Stimulated activated CD4-positive, alpha-beta T cell treated with anti-CD3 and anti-CD28 coated beads, Interleukin-2, amount 100 ng/mL, for 24 hours (primary cell): ENCODE measurements at regions not wholly inside any gene's neighbourhood (a gene's known extent, or its start where the extent isn't known, plus 50 kb on each side); places are given as distances from the start of the nearest gene placed in this dataset.

Source experiments
- DNase-seq, 2 donors: peaks; one replicate each; pipeline ENCODE4 v3.0.0-alpha.2; 2020

DNA sequence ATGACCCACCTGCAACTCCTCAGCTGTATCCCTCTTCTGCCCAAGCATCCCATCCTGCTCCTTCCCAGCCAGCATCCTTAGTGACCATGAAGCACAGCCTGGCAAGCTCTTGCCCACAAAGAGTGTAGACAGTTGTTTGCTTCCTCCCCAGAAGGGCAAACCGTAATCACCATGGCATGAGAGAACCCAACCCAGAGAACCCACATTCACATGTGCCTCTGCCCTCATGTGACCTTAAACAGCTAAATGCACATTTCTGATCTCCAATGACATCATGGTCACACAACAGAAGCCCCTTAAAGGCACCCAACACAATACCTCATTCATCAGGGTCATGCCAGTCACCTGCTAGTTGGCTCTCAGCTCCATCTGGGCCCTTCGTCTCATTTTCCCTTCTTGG lies 162.8 kb upstream of the CDYL start:
- DNase-seq, result no peak

DNA sequence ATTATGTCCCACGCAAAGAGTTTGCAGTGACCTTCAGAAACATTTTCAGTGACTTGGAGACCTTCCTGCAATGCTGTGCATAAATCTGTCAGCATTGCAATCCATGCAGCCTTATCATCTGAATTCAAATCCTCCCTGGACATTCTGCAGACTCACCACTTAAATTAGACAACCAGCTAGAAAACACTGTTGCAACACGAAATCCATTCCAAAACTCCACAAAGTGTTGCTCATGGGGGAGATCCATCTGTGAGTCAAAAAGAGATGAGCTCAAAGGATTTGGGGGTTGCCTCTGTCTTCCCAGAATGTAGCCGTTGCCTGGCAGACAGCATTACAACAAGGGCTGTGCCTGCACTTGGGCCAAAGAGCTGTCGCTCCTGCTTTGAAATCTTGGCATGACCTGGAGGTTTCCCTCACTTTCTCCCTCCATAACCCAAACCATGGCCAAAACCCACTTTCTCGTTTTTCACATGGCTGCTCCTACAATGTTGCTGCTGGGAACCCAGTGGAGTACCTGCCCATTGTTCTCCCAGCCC lies 163.5 kb upstream of the CDYL start:
- no peak for DNase-seq

DNA sequence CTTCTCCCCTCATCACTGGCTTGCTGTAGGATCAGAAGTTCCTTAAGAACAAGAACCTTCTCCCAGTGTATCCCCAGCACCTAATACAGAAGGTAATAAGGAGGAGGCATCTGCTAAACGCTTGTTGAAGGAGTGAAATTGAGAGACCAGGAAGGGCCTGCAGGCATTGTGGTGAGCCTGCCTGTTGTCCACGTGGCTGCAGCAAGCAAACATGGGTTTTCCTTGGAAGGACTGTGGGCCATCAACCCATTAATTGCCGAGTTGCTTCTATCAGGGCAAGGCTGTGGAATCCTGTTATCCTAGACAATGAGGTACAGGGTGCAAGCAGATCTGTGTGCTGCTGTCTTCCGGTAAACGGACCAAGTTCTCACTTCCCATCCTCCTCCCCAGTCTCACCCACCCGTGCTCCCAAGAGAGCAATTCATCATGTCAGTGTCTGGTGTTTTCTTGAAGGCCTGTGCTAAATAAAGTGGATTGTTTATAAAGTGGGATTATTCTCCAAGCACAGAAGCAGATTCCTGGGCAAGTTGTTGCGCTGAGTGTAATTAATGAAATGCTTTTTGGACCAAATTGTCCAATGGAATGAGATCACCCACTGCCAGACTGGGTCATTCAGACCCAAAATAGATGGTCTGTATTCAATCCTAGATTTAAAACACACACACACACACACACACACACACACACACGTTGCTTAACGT lies 164.6 kb upstream of the CDYL start:
- no peak for DNase-seq

DNA sequence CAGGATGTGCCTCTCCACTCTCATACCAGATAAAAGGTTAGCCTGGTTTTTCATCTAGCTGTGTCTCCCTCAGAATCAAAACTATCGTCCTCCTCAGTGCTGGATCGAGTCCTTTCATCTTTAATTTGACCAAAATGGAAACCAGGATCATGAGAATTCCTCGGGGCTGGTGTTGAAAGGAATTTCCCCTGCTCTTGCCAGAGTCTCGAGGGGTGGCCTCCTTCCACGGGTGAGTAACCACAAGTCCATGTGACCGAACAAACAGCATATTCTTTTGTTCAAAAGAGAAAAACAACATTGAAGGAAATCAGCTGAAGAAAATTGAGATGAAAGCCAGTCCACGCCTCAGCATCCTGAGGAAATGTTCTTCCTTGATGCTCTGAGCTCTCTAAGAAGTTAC lies 165.9 kb upstream of the CDYL start:
- no peak for DNase-seq

DNA sequence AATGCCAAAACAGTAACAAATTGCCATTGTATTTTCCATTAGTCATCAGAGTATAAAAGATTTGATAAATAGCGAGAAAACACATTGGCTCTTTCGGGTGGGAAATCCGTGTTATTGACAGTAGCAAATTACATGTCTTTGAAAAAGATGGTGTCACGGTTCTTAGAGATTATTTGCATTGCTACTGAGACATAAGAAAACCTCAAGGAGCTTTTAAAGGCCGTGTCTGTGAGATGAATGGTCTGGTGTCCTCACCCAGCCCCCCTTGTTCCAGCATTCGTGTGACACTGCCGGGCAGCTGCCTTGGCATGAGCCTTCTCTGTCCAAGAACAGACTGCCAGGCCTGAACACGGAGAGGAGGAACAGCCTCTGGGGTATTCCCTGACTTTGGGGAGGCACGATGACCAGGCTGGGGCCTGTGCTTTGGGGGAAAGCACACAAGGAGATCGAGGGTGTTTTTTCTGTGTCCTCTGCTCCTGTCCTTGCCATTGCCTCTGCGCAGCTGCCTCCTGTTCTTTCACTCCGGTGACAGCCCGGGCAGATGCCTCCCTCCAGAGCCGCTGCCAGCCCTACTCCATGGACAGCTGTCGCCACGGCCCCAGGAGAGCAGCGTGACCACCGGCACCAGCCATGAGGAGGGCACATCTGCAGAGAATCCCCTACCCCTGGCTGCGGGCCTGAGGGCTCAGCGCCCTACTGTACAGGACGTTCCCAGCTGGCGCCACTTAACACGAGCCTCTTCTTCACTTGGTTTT lies 167.7 kb upstream of the CDYL start:
- no peak for DNase-seq

DNA sequence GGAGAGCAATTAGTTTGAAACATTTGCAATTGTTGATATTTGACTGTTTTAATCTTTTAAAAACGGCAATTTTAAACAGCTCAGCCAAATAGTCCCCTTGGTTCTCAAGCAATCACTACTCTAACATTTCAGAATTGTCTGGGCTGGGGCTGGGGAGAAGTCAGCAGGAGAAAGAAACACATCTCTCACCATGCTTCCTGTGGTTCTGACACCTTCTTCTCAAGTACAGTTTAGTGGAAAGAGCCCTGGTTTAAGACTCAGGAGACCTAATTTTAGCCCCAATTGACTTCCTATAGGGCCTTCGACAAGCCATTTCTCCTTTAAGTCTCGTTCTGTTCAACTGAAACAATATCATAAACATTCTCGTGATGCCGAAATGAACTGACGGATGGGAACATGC lies 168.4 kb upstream of the CDYL start:
- DNase-seq, result no peak

DNA sequence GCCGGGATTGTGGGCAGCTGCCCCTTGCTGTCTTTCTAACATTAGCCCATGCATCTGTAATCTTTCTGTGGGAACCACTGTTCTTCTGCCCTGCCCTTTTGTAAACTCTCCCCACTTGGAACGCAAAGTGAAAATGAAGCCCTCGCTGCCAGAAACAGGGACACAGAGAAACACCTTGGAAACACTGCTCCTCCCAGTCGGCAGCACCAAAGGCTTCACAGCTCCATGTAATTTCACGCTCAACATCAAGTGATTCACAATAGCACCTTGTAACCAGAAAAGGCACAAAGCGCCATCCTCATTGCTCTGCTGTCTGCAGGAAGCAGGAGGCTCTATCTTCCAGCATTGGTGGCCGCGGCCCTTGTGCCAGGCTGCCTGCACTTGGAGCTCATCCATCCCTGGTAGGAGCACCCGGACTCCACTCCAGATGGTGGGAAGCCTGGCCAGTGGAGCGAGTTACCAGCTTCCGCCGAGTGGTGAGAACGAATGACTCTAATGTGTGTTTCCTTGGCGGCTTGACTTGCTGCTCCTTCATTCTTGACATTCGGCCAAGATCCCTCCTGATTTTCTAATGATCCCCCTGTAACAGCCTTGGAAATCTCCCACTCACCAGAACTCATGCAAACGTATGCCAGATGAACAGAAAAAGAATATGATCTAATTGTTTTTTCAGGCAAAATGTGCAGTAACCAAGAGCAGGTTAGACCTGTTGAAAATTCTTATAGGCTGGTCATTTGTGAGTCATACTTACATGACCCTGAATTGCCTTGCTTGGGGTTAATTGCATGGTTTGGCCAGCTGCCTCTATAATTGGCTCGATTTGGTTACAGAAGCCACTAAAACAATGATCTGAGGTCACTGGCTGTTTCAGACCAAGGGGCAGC lies 169.1 kb upstream of the CDYL start:
- DNase-seq, result no peak

DNA sequence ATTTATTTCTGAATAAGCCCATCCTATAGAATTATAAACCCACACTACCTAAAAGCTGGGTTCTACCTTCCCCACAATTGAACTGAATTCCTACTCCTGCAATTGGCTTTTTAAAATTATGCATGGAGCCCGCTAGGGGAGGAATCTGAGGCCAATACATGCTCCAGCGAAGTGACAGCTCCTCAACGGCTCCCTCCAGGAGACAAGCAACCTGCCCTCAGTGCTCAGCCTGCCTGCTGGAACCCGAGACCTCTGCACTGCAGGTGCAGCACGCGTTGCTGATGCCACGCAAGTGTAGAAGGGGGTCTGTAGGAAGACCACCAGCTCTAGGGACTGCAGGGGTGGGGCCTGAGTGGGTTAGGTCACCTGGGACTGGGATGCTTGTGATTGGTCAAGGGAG lies 170.2 kb upstream of the CDYL start:
- DNase-seq, result no peak

DNA sequence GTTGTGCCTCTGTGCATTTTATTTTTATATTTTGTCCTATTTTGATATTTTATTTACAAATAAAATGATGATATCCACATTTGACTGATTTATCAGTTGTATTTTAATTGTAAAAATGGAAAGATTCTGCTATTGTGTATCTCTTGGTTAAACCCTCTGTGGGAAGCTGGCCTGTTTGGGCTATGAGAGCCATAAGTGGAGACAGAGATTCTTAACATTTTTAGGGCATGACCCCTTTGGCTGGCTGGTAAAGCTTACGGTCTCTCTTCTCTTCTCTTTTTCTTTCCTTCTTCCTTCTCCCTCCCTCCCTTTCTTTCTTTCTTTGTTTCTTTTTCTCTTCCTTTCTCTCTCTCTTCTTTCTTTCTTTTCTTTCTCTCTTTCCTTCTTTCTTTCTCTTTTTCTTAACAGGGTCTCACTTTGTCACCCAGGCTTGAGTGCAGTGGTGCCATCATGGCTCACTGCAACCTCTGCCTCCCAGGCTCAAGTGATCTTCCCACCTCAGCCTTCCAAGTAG lies 172.3 kb upstream of the CDYL start:
- DNase-seq, result no peak

DNA sequence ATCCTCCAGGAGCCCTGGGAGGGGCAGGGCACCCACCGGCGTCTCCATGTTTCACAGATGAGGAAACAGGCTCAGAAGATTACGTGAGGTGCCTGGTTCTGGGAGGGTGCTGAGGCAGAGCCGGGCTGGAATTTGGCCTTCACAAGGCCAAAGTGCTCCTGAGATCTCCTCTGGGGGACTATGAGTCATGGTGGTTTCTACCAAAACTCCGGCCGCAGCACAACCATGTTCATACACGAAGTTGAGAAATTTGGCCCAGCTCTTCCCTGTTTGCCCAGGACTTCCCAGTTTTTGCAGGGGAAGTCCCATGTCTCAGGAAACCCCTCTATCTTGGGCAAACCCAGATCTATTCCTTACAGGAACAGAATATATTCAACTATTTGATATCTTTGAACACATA lies 172.9 kb upstream of the CDYL start:
- no peak for DNase-seq

DNA sequence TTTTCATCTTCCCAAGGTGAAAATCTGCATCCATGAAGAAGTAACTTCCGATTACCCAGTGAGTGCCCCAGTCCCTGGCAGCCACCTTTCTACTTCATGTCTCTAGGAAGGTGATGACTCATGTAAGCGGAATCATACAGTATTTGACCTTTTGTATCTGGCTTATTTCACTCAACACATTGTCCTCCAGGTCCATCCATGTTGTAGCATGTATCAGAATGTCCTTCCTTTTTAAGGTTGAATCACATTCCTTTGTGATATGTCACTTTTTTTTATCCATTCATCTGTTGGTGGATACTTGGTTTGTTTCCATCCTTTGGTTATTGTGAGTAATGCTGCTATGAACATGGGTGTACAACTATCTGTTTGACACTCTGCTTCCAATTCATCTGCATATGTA lies 176.3 kb upstream of the CDYL start:
- DNase-seq, result no peak

DNA sequence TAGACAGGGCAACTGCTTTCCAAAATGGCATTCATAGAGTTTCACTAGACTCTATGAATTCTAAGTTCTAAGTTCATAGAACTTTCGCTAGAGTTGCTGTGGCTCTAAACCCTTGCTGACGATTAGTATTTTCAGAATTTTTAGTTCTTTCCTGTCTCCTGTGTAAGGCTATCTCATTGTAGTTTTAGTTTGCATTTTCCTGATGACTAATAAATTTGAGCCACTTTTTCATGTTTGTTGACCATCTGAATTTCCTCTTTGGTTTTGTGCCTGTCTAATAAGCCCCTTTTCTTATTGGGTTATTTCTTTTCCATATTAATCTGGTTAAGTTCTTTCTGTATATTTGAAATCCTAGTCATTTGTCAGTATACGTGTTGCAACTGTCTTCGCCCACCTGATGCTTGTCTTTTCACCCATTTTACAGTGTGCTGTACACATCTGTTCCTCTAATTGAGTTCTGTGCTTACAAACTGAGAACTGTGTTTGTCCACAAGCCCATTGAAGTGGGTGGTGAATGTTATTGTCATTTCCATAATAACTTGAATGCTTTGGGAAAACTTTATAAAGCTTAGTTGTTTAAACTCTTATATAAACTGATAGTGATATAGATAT lies 177.7 kb upstream of the CDYL start:
- no peak for DNase-seq

DNA sequence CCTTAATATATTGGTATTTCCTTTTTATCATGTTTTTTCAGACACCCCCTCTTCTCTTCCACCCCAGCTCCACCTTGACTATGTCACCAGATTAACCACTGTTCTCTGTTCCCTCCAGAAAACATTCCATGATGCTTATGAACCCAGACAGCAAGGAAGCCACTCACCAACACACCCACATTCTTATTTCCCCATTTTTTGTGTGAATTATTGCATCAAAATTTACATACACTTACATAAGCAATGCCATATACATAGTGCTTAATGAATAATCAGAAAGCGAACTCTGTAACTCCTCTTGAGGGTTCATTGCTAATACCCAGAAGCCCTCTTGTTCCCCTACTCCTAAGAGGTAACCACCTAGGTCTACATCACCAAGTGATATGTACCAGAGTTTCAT lies 182.3 kb upstream of the CDYL start:
- no peak for DNase-seq

DNA sequence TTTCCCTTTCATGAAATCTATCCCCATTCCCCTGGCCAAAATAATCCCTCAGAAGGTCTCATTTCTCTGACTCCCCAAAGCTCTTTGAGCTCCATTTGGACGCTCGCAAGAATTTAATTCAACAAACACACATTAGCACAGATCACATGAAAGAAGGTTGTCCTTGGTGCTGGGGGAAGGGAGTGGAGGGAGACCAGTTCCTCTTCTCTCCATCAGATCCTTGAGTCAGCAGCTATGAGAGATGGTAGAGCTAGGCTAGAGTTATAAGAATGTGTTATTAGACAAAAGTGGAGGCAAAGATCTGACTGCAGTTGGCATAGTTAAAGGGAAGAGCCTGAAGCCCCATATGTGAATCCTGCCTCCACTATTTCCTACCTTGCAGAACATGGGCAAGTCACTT lies 184.2 kb upstream of the CDYL start:
- no peak for DNase-seq

DNA sequence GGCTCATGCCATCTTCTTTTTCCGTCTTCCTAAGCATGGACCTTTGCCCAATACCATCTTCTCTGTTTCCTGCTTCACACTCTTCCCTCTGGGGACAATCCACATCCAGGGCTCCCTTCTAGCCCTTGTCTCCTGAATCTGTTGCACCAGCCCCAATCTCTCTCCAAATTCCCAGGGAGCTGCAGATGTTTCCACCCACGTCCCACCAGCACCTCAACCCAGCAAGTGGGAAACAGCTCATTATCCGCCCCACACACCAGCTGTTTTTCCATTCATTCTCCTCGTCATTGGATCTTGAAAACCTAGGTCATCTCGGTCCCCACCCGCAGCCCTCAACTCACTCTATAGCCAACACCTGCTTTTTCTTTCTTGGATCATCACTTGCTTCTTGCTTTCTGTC lies 185.0 kb upstream of the CDYL start:
- no peak for DNase-seq

DNA sequence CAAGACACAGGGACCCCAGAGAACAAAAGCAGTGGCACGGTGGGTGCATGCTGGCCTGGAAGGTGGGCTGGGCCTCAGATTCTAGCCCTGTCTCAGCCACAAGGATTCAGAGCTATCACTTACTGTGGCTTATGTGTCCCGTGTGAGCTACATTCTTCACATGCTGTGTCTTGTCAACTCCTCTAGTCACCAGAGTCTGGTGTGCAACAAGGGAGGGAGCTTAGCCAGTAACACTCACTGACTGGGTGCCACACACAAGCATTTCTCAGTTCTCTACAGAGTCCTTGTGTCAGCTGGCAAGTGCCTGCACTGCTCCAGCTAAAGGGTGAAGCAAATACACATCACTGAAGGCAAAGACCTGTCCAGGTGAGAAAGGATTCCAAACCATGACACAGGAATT lies 186.9 kb upstream of the CDYL start:
- DNase-seq, result no peak

DNA sequence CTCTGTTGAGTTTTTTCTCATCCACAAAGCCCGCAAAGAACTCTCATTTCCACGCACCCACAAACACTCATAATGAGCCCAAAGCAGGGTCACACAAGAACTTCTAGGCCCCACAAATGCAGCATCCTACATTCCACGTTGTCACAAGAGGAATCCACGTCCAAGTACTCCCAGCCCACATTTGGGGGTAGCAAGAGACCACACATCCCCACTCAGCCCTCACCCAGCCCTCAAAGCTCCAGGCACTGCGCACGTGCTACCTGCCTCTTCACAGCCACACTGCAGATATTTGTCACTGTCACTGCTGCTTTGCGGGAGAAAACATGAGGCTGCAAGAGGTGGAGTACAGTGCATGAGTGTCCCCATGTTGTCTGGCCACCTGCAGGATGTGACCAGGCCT lies 187.6 kb upstream of the CDYL start:
- no peak for DNase-seq

DNA sequence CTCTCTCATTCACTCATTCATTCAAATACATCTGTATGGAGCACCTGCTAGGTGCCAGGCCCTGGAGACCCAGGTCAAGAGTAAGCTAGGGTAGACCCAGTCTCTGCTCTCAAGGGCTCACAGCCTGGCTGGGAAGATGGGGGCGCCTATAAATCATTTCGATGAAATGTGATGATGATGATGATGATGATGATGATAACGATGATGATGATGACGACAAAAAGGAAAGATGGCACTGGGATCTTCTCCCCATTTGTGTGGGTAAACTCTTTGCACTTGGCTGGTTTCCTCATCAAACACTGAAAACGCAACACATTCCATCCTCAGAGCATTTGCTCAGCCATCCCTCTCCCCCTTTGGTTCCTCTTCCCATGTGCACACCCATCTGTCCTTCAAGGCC lies 188.0 kb upstream of the CDYL start:
- no peak for DNase-seq

DNA sequence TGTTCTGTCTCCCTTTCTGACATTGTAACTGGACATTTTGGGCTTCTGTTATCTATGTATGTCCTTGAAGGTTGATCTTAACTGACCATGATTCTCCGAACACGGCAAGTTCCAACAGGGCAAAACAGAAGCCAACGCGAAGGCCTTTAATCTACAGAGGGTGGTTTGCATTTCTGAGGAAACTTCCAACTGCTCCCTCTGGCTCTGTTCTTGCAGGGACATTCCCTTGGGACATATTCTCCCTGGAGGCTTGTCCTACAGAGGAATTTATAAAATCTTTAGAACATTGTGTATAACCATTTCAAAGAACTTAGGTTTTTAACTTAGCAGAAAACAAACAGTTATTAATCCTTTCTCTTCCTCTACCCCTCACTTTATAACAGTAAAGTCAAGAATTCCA lies 189.0 kb upstream of the CDYL start:
- no peak for DNase-seq

DNA sequence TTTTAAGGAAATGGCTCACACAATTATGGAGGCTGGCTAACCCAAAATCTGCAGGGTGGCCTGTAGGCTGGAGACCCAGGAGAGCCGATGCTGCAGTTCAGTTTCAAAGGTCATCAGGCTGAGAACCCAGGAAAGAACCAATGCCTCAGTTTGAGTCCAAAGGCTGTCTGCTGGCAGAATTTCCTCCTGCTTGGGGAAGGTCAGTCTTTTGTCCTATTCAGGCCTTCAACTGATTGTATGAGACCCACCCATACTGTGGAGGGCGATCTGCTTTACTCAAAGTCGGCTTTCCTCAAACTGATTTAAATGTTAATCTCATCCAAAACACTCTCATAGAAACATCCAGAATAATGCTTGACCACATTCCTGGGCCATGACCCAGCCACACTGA lies 189.7 kb upstream of the CDYL start:
- DNase-seq, result no peak

DNA sequence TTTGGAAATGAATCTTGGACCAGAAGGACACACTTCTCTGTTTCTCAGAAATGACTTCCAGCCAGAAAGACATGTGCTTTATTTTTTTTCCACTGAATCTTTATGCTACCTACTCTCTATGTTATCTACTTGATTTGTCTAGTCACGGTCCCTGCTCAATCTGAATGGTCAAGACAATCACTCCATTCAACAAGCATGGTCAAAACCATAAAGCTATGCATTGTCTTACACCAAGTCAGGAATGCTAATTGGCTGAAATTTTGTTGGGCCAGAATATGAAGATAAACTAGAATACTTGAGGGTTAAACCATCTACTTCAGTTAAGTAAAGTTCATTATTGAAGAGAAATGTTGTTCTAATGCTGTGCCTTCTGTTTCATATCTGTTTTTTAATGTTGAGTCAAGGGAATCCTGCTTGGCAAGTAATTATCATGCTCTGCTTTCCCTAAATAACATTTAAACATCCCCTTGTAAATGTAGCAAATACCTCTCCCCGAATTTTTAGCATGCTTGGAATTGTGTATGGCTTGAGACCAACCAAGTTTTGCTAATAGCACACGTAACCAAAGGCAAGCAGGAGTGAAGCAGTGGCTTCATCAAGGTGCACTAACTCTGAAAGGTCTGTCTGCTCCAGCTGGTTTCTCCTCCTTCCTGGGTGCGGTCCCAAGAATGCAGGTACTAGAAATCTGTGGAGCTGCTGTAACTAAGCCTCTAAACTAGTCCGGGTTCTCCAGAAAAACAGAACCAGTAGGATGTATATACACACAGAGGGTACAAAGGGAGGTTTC lies 190.3 kb upstream of the CDYL start:
- DNase-seq, result no peak

DNA sequence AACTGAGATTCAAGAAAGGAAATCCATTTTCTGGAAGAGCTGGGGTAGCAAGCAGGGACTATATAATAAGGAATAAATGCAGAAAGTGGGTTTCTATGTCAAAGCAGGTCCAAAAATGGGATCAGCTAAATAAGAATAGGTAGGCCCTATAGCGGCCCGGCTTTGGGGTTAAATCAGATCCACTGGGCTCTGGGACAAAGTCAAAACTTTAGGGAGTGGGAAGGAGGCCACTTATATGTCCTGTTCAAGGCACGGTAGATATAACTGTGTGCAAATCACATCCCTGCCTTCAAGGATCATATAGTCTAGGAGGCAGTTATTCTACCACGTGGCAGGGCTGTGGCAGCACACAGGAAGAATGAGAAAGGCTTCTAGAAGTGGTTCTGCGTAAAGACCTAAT lies 191.4 kb upstream of the CDYL start:
- DNase-seq, result no peak
